Stimulated activated memory B cell treated with anti-CD40 and anti-IgM and Interleukin-4, amounts not matched to agents 10 μg/mL and 1 μg/mL and 100 μg/mL, for 72 hours (primary cell): ENCODE measurements at regions not wholly inside any gene's neighbourhood (a gene's known extent, or its start where the extent isn't known, plus 50 kb on each side); places are given as distances from the start of the nearest gene placed in this dataset.
"Not testable (repeated sequence)": the region's sequence is repeated elsewhere in the genome, so short reads cannot be mapped to it uniquely, and the experiment has no call there.

Source experiments
- ATAC-seq: fragments of 150-1000 bp; cut with Tn5 transposase; 2 replicates; pipeline ENCODE4 v1.10.0; 2021
- H3K27ac Mint-ChIP-seq: one replicate; pipeline ENCODE4 v1.8.0; 2022; ENCODE audit warnings: mild to moderate bottlenecking, mixed read lengths
- H3K27me3 Mint-ChIP-seq: one replicate; pipeline ENCODE4 v1.8.0; 2022; ENCODE audit warnings: mixed read lengths
- H3K36me3 Mint-ChIP-seq: one replicate; pipeline ENCODE4 v1.8.0; 2022; ENCODE audit warnings: mixed read lengths
- H3K4me1 Mint-ChIP-seq: one replicate; pipeline ENCODE4 v1.8.0; 2022; ENCODE audit warnings: mixed read lengths
- H3K4me3 Mint-ChIP-seq: one replicate; pipeline ENCODE4 v1.8.0; 2022; ENCODE audit warnings: mild to moderate bottlenecking, moderate library complexity, mixed read lengths
- H3K9me3 Mint-ChIP-seq: one replicate; pipeline ENCODE4 v1.8.0; 2022; ENCODE audit warnings: mixed read lengths

- Mint-ChIP-seq H3K4me1 (no peaks in the 10 kb centered on the region), H3K36me3 (no peaks in the 10 kb centered on the region), H3K4me3 (no peak overlapping the region), H3K27me3 (no peaks in the 10 kb centered on the region), H3K9me3 (no peaks in the 10 kb centered on the region), H3K27ac (no peak overlapping the region)
- ATAC-seq: no peak
Measured at GRCh38 chr4:11970754-11971153, 542.1 kb upstream of the HS3ST1 start.

DNA sequence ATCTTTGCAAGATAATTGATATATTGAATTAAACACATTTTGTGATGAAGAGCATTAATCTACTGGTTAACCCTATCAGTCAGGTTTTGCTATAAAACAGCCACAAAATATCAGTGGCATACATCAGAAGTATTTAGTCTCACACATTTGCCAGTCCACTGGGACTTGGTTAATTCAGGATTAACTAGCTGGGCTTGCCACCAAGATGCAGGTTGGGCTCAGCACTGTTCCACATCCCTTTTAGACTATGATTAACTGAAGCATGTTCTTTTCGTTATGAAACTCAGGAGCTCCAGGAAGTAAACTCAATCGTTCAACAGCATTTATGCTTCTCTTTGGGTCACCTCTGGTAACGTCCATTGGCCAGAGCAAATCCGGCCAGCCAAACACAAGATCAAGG, 538.1 kb upstream of the HS3ST1 start:
- no peaks in the 10 kb centered on the region for H3K36me3 Mint-ChIP-seq
- ATAC-seq: no peak
- H3K27ac Mint-ChIP-seq: no peak overlapping the region
- H3K4me3 Mint-ChIP-seq: no peak overlapping the region
- H3K9me3 Mint-ChIP-seq: no peaks in the 10 kb centered on the region
- no peaks in the 10 kb centered on the region for H3K4me1 Mint-ChIP-seq
- H3K27me3 Mint-ChIP-seq: no peaks in the 10 kb centered on the region

- Mint-ChIP-seq H3K9me3 (peaks cover 2% of the 10 kb centered on the region), H3K27me3 (no peaks in the 10 kb centered on the region), H3K4me1 (no peaks in the 10 kb centered on the region), H3K27ac (no peak overlapping the region), H3K4me3 (no peak overlapping the region), H3K36me3 (no peaks in the 10 kb centered on the region)
- ATAC-seq: no peak
Measured at GRCh38 chr4:11954093-11954492, 525.4 kb upstream of the HS3ST1 start.

- H3K4me3 Mint-ChIP-seq: no peak overlapping the region
- H3K9me3 Mint-ChIP-seq: no peaks in the 10 kb centered on the region
- H3K36me3 Mint-ChIP-seq: no peaks in the 10 kb centered on the region
- H3K27ac Mint-ChIP-seq: no peak overlapping the region
- ATAC-seq: no peak
- H3K27me3 Mint-ChIP-seq: no peaks in the 10 kb centered on the region
- H3K4me1 Mint-ChIP-seq: no peaks in the 10 kb centered on the region
Measured at GRCh38 chr4:11949355-11949754, 520.7 kb upstream of the HS3ST1 start.

DNA sequence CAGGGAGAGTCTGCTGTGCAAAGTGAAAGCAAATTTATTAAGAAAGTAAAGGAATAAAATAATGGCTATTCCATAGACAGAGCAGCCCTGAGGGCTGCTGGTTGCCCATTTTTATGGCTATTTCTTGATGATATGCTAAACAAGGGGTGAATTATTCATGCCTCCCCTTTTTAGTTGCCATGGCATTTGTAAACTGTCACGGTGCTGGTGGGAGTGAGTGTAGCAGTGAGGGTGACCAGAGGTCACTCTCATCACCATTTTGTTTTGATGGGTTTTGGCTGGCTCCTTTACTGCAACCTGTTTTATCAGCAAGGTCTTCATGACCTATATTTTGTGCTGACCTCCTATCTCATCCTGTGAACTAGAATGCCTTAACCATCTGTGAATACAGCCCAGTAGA, 518.9 kb upstream of the HS3ST1 start:
- H3K4me1 Mint-ChIP-seq, ATAC-seq, H3K27me3 Mint-ChIP-seq, H3K36me3 Mint-ChIP-seq, H3K4me3 Mint-ChIP-seq, H3K9me3 Mint-ChIP-seq, H3K27ac Mint-ChIP-seq: not testable (repeated sequence)

DNA sequence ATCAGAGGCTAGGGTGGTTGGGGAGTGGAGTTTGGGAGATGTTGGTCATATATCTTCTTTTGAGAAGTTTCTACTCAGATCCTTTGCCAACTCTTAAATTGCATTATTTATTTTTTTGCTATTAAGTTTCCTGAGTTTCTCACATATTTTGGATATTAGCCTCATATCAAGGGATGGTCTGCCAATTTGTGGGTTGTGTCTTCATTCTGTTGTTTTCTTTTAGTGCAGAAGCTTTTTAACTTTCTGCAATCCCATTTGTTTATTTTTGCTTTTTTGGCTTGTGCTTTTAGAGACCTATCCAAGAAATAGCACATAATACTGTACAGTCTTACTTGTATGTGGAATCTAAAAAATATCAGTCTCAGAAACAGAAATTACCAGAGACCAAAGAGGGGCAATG, 509.2 kb upstream of the HS3ST1 start:
- H3K4me3 Mint-ChIP-seq: no peak overlapping the region
- no peak for ATAC-seq

DNA sequence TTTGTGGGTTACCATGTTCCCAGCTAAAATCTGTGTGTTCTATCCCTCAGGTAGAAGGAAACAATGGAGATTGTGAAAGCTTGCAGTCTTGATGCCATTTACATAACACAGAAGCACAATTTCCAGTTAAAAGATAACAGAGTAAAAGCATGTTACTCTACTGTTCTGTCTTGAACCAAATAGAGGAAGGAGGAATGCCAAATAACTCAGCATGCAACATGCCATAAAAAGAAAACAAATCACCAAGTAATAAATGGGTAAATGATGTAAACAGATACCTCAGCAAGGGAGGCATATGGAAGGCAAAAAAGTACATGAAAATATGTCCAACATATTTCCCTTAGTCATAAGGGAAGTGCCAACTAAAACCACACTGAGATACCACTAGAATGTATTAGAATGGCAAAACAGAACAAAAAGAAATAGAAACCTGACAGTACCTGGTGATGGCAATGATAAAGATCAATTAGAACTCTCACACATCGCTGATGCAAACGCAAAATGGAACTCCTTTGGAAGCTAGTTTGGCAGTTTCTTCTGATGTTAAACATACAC, 502.6 kb upstream of the HS3ST1 start:
- Mint-ChIP-seq H3K4me1 (no peaks in the 10 kb centered on the region), H3K27me3 (no peaks in the 10 kb centered on the region), H3K36me3 (no peaks in the 10 kb centered on the region), H3K4me3 (no peak overlapping the region), H3K27ac (no peak overlapping the region), H3K9me3 (peaks cover 3% of the 10 kb centered on the region)
- no peak for ATAC-seq

More for the DNA sequence above, 509.2 kb upstream of the HS3ST1 start:
- no peaks in the 10 kb centered on the region for H3K36me3 Mint-ChIP-seq
- H3K27me3 Mint-ChIP-seq: no peaks in the 10 kb centered on the region
- no peak overlapping the region for H3K27ac Mint-ChIP-seq
- H3K9me3 Mint-ChIP-seq: peaks cover 3% of the 10 kb centered on the region
- H3K4me1 Mint-ChIP-seq: no peaks in the 10 kb centered on the region

DNA sequence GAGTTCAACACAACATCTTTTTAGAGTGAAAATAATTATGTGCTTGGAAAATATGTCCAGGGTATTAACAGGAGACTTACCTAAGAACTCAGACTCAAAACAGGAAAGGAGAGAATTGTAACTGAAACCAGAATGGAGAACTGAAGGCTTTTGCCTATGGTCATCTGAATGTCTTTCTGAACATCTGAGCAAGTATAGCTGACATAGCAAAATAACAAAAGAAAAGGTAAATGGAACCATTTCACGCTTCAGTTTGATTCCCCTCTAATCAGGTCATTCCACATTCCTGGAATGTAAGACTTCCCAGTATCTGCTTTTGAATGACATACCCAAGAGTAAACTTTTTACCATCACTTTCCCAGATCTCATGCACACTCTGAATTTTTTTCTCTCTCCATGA, 500.4 kb upstream of the HS3ST1 start:
- Mint-ChIP-seq H3K27me3 (no peaks in the 10 kb centered on the region), H3K4me3 (no peak overlapping the region), H3K4me1 (no peaks in the 10 kb centered on the region), H3K9me3 (peaks cover 3% of the 10 kb centered on the region), H3K36me3 (no peaks in the 10 kb centered on the region), H3K27ac (no peak overlapping the region)
- no peak for ATAC-seq

GRCh38 chr4:11919316-11919715, 490.6 kb upstream of the HS3ST1 start:
- ATAC-seq: no peak

GRCh38 chr4:11914406-11914805, 485.7 kb upstream of the HS3ST1 start:
- Mint-ChIP-seq H3K27me3 (no peaks in the 10 kb centered on the region), H3K36me3 (no peaks in the 10 kb centered on the region), H3K4me3 (no peak overlapping the region), H3K27ac (no peak overlapping the region), H3K4me1 (no peaks in the 10 kb centered on the region), H3K9me3 (peaks cover 4% of the 10 kb centered on the region)
- no peak for ATAC-seq

More at GRCh38 chr4:11919316-11919715, 490.6 kb upstream of the HS3ST1 start:
- no peaks in the 10 kb centered on the region for H3K27me3 Mint-ChIP-seq
- H3K4me3 Mint-ChIP-seq: no peak overlapping the region
- no peaks in the 10 kb centered on the region for H3K4me1 Mint-ChIP-seq
- H3K9me3 Mint-ChIP-seq: peaks cover 4% of the 10 kb centered on the region
- no peaks in the 10 kb centered on the region for H3K36me3 Mint-ChIP-seq
- H3K27ac Mint-ChIP-seq: no peak overlapping the region

- Mint-ChIP-seq H3K4me3 (no peak overlapping the region), H3K9me3 (peaks cover 4% of the 10 kb centered on the region), H3K4me1 (no peaks in the 10 kb centered on the region), H3K36me3 (no peaks in the 10 kb centered on the region), H3K27me3 (no peaks in the 10 kb centered on the region), H3K27ac (no peak overlapping the region)
- ATAC-seq: no peak
Measured at GRCh38 chr4:11912886-11913285, 484.2 kb upstream of the HS3ST1 start.

DNA sequence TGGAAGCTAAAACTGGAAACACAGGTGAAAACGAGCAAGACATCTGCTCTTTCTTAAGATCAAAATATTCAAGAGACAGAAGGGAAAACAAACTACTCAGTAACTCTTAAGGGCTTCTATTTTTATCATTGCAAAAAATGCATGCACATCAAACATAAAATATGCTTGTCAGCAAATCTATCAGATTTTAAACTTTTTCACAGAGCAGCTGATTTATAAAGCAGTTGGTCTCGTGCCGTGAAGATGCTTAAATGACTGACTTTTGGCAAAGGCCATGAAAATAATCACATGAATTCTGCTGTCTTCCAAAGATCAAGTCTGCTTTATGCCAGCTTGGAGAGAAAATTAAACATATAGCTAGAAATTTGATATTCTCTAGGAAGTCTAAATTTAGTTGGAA, 482.1 kb upstream of the HS3ST1 start:
- Mint-ChIP-seq H3K4me1 (no peaks in the 10 kb centered on the region), H3K9me3 (peaks cover 4% of the 10 kb centered on the region), H3K4me3 (no peak overlapping the region), H3K27ac (no peak overlapping the region), H3K36me3 (no peaks in the 10 kb centered on the region), H3K27me3 (no peaks in the 10 kb centered on the region)
- ATAC-seq: no peak

DNA sequence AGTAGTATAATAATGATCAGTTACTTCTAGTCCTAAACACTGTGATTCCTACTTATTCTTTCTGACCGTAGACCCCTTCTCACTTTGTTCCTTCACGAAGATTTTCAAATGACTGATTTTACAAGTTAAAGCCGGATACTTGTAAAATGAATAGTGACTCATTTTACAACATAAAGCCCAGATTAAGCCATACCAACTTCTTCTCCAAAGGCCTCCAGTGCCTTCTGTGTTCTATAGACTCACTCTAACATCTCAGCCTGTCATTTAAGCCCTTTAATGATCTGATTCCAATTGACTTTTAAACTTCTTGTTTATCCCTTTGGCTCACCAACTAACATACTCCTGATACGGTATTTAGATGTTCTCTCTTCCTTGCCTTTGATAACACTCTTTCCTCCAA, 480.0 kb upstream of the HS3ST1 start:
- H3K27ac Mint-ChIP-seq: no peak overlapping the region
- H3K4me1 Mint-ChIP-seq: no peaks in the 10 kb centered on the region
- no peaks in the 10 kb centered on the region for H3K9me3 Mint-ChIP-seq
- no peak overlapping the region for H3K4me3 Mint-ChIP-seq
- no peak for ATAC-seq
- H3K27me3 Mint-ChIP-seq: no peaks in the 10 kb centered on the region
- H3K36me3 Mint-ChIP-seq: no peaks in the 10 kb centered on the region

DNA sequence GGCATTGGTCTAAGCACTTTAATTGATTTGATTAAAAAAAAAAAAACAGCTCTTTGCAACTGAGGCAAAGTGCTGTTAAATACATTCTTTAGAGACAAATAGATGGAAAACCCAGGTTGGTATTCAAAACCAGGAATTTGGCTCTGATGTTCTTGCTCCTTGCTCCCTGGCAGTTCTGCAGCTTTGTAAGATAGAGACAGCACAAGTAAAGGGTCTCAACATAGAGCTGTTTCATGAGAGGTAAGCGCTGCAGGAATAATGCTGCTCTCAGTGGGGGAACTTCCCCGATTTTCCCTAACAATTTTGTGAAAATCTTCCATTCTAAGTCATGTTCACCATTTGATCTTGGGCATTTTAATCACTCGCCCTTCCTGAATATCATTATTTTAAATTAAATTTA, 479.5 kb upstream of the HS3ST1 start:
- no peak for ATAC-seq
- no peak overlapping the region for H3K27ac Mint-ChIP-seq
- no peak overlapping the region for H3K4me3 Mint-ChIP-seq
- no peaks in the 10 kb centered on the region for H3K4me1 Mint-ChIP-seq
- H3K9me3 Mint-ChIP-seq: no peaks in the 10 kb centered on the region
- H3K36me3 Mint-ChIP-seq: no peaks in the 10 kb centered on the region
- H3K27me3 Mint-ChIP-seq: no peaks in the 10 kb centered on the region

DNA sequence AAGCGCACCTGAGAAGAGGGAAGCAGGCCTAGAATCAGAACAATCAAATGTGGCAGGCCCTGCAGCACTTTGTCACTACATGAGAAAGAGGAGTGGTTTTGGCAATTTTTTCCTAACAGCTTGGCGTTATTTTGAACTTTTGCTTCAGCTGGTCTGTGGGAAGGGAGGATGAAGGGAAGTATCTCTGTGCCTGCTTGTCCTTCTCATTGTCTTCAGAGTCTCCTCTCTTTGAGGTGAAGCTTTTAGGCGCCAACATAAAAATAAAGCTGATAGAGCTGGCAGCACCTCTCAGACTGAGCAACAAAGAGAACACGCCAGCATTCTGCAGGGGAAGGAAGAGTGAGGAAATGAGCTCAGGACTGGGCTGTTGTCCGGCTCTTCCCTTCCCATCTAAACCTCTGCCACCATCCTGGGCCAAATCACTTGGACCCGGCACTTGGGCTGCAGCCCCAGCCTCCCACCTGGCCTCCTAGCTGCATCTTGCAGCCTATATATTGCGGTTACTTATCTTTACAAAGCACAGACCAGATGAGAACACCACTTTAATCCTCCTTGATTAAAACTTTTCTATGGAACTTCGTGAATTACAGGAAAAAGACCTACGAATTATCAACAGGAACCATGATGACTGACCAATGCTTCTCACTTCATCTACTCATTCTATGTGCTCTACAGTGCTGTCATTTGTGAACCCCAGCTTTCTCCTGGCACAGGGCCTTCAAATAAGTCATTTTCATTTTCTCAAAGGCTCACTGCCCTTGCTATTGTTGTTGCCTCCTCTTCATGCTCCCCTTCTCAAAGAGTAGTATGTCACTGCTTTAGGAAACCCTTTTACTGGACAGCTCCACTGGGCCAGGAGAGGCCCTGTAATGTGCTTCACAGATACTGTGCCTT, 476.4 kb upstream of the HS3ST1 start:
- Mint-ChIP-seq H3K36me3 (no peaks in the 10 kb centered on the region), H3K27me3 (no peaks in the 10 kb centered on the region), H3K9me3 (no peaks in the 10 kb centered on the region), H3K4me1 (no peaks in the 10 kb centered on the region), H3K27ac (no peak overlapping the region), H3K4me3 (no peak overlapping the region)
- ATAC-seq: no peak

DNA sequence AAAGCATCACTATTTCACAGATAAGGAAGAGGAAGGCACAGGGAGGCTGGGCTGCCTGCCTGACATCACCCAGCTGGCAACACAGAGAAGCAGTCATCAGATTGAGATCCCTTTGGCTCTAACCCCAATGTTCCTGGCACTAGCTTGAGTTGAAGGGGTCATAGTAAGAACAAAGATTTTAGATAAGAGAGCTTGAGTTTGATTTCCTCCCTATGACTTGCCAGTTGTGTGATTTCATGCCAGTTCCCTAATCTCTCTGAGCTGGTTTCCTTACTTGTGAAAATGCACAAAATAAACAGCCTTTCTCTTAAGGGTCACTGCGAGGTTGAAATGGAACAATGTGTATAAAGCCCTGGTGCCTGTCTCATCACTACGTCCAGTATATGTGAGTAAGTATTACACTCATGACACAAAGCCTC, 475.4 kb upstream of the HS3ST1 start:
- Mint-ChIP-seq H3K27ac (no peak overlapping the region), H3K4me1 (no peaks in the 10 kb centered on the region), H3K4me3 (no peak overlapping the region), H3K9me3 (peaks cover under 1% of the 10 kb centered on the region), H3K36me3 (no peaks in the 10 kb centered on the region), H3K27me3 (no peaks in the 10 kb centered on the region)
- no peak for ATAC-seq
